ENCODE measurements at regions not wholly inside any gene's neighbourhood (a gene's known extent, or its start where the extent isn't known, plus 50 kb on each side); places are given as distances from the start of the nearest gene placed in this dataset.

DNA sequence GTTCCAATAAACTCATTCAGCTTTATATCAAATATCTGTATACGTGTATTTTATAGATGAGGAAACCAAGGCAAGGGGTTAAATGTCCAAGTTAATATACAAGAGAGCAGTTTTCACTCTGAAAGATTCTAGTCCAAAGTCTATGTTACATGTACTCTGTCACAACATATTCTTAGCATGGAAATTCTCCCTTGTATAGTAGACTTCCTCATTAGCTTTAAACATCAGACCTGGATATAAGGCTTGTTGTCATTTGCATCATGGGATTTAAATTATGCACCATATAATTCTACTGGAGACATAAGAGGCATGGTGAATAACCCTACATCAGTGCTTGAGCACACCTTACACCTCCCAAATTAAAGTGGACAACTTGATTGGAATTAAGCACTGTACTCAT lies 681.9 kb upstream of the CCDC179 start:
- TF ChIP-seq RARB (CRISPR knock-in tag; IDR thresholded peaks at IDR 0.05): no peak
- no peak for TF ChIP-seq GLIS3 (CRISPR knock-in tag; IDR thresholded peaks at IDR 0.05)
- TF ChIP-seq SNAI2 (CRISPR knock-in tag; IDR thresholded peaks at IDR 0.05): no peak
- TF ChIP-seq, protein P1, sequence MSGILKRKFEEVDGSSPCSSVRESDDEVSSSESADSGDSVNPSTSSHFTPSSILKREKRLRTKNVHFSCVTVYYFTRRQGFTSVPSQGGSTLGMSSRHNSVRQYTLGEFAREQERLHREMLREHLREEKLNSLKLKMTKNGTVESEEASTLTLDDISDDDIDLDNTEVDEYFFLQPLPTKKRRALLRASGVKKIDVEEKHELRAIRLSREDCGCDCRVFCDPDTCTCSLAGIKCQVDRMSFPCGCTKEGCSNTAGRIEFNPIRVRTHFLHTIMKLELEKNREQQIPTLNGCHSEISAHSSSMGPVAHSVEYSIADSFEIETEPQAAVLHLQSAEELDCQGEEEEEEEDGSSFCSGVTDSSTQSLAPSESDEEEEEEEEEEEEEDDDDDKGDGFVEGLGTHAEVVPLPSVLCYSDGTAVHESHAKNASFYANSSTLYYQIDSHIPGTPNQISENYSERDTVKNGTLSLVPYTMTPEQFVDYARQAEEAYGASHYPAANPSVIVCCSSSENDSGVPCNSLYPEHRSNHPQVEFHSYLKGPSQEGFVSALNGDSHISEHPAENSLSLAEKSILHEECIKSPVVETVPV (CRISPR knock-in tag; IDR thresholded peaks at IDR 0.05): no peak
- no peak for TF ChIP-seq PPARA (CRISPR knock-in tag; IDR thresholded peaks at IDR 0.05; ENCODE audit: borderline replicate concordance)
- no peak for TF ChIP-seq BACH2 (CRISPR knock-in tag; IDR thresholded peaks at IDR 0.05; ENCODE audit: borderline replicate concordance)
- TF ChIP-seq ZFP30 (CRISPR knock-in tag; IDR thresholded peaks at IDR 0.05): no peak
- TF ChIP-seq ISL1 (CRISPR knock-in tag; IDR thresholded peaks at IDR 0.05): no peak
- TF ChIP-seq OSR1 (CRISPR knock-in tag; IDR thresholded peaks at IDR 0.05): no peak
- no peak for TF ChIP-seq ZFP3 (CRISPR knock-in tag; IDR thresholded peaks at IDR 0.05)
- TF ChIP-seq ZC3H10 (CRISPR knock-in tag; IDR thresholded peaks at IDR 0.05): no peak
- no peak for TF ChIP-seq TSHZ2 (CRISPR knock-in tag; IDR thresholded peaks at IDR 0.05)
- ATAC-seq: no peak

DNA sequence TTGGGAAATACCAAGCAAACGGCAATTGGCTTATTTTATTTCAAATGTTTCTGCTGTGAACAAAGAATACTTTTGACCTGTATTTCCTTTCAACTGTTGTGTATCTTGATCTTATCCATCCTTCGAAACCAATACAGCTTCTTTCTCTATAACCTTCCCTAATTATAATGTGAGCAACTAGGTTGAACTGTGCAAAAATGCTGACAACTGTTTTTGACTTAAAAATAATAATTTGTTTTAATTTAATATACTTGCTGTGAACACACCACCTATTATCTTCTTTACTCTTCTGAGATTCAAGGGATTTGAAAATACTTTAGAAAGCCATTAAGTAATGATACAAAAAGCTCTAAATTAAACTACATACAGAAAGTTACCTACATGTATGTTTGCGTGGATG lies 682.5 kb upstream of the CCDC179 start:
- TF ChIP-seq SNAI2 (CRISPR knock-in tag; IDR thresholded peaks at IDR 0.05) (no peak), ESRRG (CRISPR knock-in tag; IDR thresholded peaks at IDR 0.05) (no peak), OSR1 (CRISPR knock-in tag; IDR thresholded peaks at IDR 0.05) (no peak), ZNF8 (CRISPR knock-in tag; IDR thresholded peaks at IDR 0.05) (no peak), BACH2 (CRISPR knock-in tag; IDR thresholded peaks at IDR 0.05; ENCODE audit: borderline replicate concordance) (no peak), ZFP30 (CRISPR knock-in tag; IDR thresholded peaks at IDR 0.05) (no peak), GLIS3 (CRISPR knock-in tag; IDR thresholded peaks at IDR 0.05) (no peak), ZNF70 (CRISPR knock-in tag; IDR thresholded peaks at IDR 0.05) (no peak), ARNTL (CRISPR knock-in tag; IDR thresholded peaks at IDR 0.05; ENCODE audit: borderline replicate concordance, low read depth) (no peak), ZC3H10 (CRISPR knock-in tag; IDR thresholded peaks at IDR 0.05) (no peak), ISL1 (CRISPR knock-in tag; IDR thresholded peaks at IDR 0.05) (no peak), TCF4 (CRISPR knock-in tag; IDR thresholded peaks at IDR 0.05; ENCODE audit: borderline replicate concordance) (no peak), TOX (CRISPR knock-in tag; IDR thresholded peaks at IDR 0.05; ENCODE audit: borderline replicate concordance) (no peak), CREB5 (CRISPR knock-in tag; IDR thresholded peaks at IDR 0.05; ENCODE audit: low read depth) (no peak)
- TF ChIP-seq, protein P2, sequence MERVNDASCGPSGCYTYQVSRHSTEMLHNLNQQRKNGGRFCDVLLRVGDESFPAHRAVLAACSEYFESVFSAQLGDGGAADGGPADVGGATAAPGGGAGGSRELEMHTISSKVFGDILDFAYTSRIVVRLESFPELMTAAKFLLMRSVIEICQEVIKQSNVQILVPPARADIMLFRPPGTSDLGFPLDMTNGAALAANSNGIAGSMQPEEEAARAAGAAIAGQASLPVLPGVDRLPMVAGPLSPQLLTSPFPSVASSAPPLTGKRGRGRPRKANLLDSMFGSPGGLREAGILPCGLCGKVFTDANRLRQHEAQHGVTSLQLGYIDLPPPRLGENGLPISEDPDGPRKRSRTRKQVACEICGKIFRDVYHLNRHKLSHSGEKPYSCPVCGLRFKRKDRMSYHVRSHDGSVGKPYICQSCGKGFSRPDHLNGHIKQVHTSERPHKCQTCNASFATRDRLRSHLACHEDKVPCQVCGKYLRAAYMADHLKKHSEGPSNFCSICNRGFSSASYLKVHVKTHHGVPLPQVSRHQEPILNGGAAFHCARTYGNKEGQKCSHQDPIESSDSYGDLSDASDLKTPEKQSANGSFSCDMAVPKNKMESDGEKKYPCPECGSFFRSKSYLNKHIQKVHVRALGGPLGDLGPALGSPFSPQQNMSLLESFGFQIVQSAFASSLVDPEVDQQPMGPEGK (CRISPR knock-in tag; IDR thresholded peaks at IDR 0.05; ENCODE audit: borderline replicate concordance): no peak
- TF ChIP-seq, protein P1 (CRISPR knock-in tag; IDR thresholded peaks at IDR 0.05): no peak

GRCh38 chr11:23543651-23544222 lies 683.5 kb upstream of the CCDC179 start:
- no peak for ATAC-seq
- TF ChIP-seq, protein P2 (CRISPR knock-in tag; IDR thresholded peaks at IDR 0.05; ENCODE audit: borderline replicate concordance): no peak
- no peak for TF ChIP-seq SNAI2 (CRISPR knock-in tag; IDR thresholded peaks at IDR 0.05)
- TF ChIP-seq GLIS3 (CRISPR knock-in tag; IDR thresholded peaks at IDR 0.05): no peak
- TF ChIP-seq ZC3H10 (CRISPR knock-in tag; IDR thresholded peaks at IDR 0.05): no peak
- no peak for TF ChIP-seq BACH2 (CRISPR knock-in tag; IDR thresholded peaks at IDR 0.05; ENCODE audit: borderline replicate concordance)
- TF ChIP-seq ISL1 (CRISPR knock-in tag; IDR thresholded peaks at IDR 0.05): no peak
- TF ChIP-seq, protein P1 (CRISPR knock-in tag; IDR thresholded peaks at IDR 0.05): no peak
- TF ChIP-seq ZNF8 (CRISPR knock-in tag; IDR thresholded peaks at IDR 0.05): no peak
- TF ChIP-seq, protein P3, sequence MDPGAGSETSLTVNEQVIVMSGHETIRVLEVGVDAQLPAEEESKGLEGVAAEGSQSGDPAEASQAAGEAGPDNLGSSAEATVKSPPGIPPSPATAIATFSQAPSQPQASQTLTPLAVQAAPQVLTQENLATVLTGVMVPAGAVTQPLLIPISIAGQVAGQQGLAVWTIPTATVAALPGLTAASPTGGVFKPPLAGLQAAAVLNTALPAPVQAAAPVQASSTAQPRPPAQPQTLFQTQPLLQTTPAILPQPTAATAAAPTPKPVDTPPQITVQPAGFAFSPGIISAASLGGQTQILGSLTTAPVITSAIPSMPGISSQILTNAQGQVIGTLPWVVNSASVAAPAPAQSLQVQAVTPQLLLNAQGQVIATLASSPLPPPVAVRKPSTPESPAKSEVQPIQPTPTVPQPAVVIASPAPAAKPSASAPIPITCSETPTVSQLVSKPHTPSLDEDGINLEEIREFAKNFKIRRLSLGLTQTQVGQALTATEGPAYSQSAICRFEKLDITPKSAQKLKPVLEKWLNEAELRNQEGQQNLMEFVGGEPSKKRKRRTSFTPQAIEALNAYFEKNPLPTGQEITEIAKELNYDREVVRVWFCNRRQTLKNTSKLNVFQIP (CRISPR knock-in tag; IDR thresholded peaks at IDR 0.05; ENCODE audit: borderline replicate concordance, low read depth): no peak
- TF ChIP-seq CSDC2 (CRISPR knock-in tag; IDR thresholded peaks at IDR 0.05): no peak
- no peak for TF ChIP-seq ZFP3 (CRISPR knock-in tag; IDR thresholded peaks at IDR 0.05)
- TF ChIP-seq ZFP30 (CRISPR knock-in tag; IDR thresholded peaks at IDR 0.05): no peak

More for the DNA sequence above, 682.5 kb upstream of the CCDC179 start:
- ATAC-seq: no peak
